Stomach (tissue), 4 donors: ENCODE measurements at regions not wholly inside any gene's neighbourhood (a gene's known extent, or its start where the extent isn't known, plus 50 kb on each side); places are given as distances from the start of the nearest gene placed in this dataset.

Experiments
- POLR2A ChIP-seq, 4 donors: fragments of 450-650 bp; IDR thresholded peaks; one replicate each; pipeline ENCODE4 v1.6.1; 2016; ENCODE audit warnings: antibody characterized with exemption in 4 of 4, control low read depth in 2 of 4, mild to moderate bottlenecking in 1 of 4, moderate library complexity in 1 of 4
- POLR2AphosphoS5 ChIP-seq, 3 donors: sonication (generic); formaldehyde crosslinking; IDR thresholded peaks; one replicate each; pipeline ENCODE4 v1.6.1; 2016; ENCODE audit warnings: antibody characterized with exemption in 3 of 3
- TF ChIP-seq, protein P1 (sequence below), 7 experiments: fragments of 450-650 bp in 4 of 7; fragments of 200-600 bp in 3 of 7; sonication (generic) in 3 of 7; IDR thresholded peaks; one replicate each; pipeline ENCODE4 v1.5.1; 2016 to 2019; ENCODE audit warnings: antibody characterized with exemption in 7 of 7, control low read depth in 2 of 7, mild to moderate bottlenecking in 1 of 7

DNA sequence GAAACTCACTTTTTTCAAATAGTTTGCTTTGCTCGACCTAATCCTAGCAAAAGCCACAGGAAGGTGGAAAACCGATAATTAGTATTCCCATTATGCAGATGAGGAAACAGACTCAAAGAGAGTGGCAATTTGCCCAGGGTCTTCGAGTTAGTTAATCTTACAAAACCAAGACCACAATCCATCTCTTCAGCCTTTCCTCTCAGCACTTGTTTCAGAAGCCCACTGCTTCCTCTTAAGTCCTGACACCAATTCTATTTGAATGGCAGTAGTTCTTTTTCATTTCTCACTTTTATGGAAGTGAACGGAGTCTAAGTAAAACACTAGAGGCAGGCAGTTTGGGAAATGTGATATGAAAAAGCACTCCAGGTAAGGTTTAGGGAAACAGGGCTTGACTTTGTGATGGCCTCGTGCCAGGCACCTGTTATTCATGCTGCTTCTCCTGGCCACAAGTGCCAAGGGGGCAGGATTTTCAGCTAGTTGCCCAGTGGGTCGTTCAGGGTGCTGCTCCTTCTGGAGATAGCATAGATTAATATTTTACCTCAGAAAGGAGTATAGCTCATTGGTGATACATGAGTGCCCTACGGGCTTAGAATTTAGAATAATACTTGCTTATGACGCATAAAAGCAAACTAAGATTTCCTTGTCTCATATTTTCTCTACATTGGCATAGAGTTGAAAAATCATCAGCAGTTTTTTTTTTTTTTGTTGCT lies 76.6 kb upstream of the NRIP1 start:
- TF ChIP-seq, protein P1, sequence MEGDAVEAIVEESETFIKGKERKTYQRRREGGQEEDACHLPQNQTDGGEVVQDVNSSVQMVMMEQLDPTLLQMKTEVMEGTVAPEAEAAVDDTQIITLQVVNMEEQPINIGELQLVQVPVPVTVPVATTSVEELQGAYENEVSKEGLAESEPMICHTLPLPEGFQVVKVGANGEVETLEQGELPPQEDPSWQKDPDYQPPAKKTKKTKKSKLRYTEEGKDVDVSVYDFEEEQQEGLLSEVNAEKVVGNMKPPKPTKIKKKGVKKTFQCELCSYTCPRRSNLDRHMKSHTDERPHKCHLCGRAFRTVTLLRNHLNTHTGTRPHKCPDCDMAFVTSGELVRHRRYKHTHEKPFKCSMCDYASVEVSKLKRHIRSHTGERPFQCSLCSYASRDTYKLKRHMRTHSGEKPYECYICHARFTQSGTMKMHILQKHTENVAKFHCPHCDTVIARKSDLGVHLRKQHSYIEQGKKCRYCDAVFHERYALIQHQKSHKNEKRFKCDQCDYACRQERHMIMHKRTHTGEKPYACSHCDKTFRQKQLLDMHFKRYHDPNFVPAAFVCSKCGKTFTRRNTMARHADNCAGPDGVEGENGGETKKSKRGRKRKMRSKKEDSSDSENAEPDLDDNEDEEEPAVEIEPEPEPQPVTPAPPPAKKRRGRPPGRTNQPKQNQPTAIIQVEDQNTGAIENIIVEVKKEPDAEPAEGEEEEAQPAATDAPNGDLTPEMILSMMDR (IDR thresholded peaks at IDR 0.05): no peak
- TF ChIP-seq POLR2A (IDR thresholded peaks at IDR 0.05) (no peak), POLR2AphosphoS5 (IDR thresholded peaks at IDR 0.05) (peak in 2 of 3 donors; percentile 41 to 68)
